Colonic mucosa (tissue), 4 donors: ENCODE measurements at regions not wholly inside any gene's neighbourhood (a gene's known extent, or its start where the extent isn't known, plus 50 kb on each side); places are given as distances from the start of the nearest gene placed in this dataset.

Source experiments
- DNase-seq: peaks from one replicate; pipeline ENCODE4 v3.0.0-alpha.2; 2020
- H3K27ac ChIP-seq: fragments of 200-600 bp; one replicate; pipeline ENCODE4 v1.8.0; 2021
- H3K27me3 ChIP-seq: fragments of 200-600 bp; one replicate; pipeline ENCODE4 v1.8.0; 2021
- H3K36me3 ChIP-seq: fragments of 200-600 bp; one replicate; pipeline ENCODE4 v1.8.0; 2021
- H3K4me1 ChIP-seq: fragments of 200-600 bp; one replicate; pipeline ENCODE4 v1.8.0; 2021; ENCODE audit warnings: mild to moderate bottlenecking
- H3K4me3 ChIP-seq: fragments of 200-600 bp; one replicate; pipeline ENCODE4 v1.8.0; 2021
- H3K9ac ChIP-seq, 2 donors: one replicate each; pipeline ENCODE4 v1.7.0; 2013; ENCODE audit warnings: control low read depth in 2 of 2, low read depth in 2 of 2, low read length in 2 of 2
- H3K9me3 ChIP-seq: fragments of 200-600 bp; one replicate; pipeline ENCODE4 v1.8.0; 2021
- CTCF ChIP-seq: fragments of 200-600 bp; IDR thresholded peaks from one replicate; pipeline ENCODE4 v1.8.0; 2022; ENCODE audit warnings: antibody characterized with exemption, mild to moderate bottlenecking
- intact Hi-C: fragments of 100-400 bp; cut with DNase I; formaldehyde crosslinking; loops from one replicate; pipeline ENCODE4 v1.14.1; 2022
- donor health status: healthy.
- donor health status: DM: no; HTN: no; CAD: no.
- donor health status: DM: no; HTN: no; CAD: no.

GRCh38 chr3:1798711-1799405 is 299.8 kb upstream of the CNTN4 start:
- no peak overlapping the region for H3K9ac ChIP-seq

GRCh38 chr3:1805331-1805730 is 293.3 kb upstream of the CNTN4 start:
- no peaks in the 10 kb centered on the region for H3K4me1 ChIP-seq
- no peak overlapping the region for H3K9ac ChIP-seq
- H3K36me3 ChIP-seq, result no peaks in the 10 kb centered on the region
- H3K27ac ChIP-seq, result no peak overlapping the region
- no peaks in the 10 kb centered on the region for H3K9me3 ChIP-seq
- DNase-seq, result no peak
- no peaks in the 10 kb centered on the region for H3K27me3 ChIP-seq
- H3K4me3 ChIP-seq, result no peak overlapping the region
- intact Hi-C loops, result no loop called here
- TF ChIP-seq CTCF, result no peak

More at GRCh38 chr3:1798711-1799405, 299.8 kb upstream of the CNTN4 start:
- TF ChIP-seq CTCF, result no peak
- Histone ChIP-seq H3K36me3 (no peaks in the 10 kb centered on the region), H3K27me3 (no peaks in the 10 kb centered on the region), H3K4me3 (no peak overlapping the region), H3K27ac (no peak overlapping the region), H3K4me1 (no peaks in the 10 kb centered on the region), H3K9me3 (no peaks in the 10 kb centered on the region)
- intact Hi-C loops, result no loop called here
- no peak for DNase-seq

- no peak for TF ChIP-seq CTCF
- Histone ChIP-seq H3K27ac (no peak overlapping the region), H3K9me3 (no peaks in the 10 kb centered on the region), H3K9ac (no peak overlapping the region), H3K4me1 (no peaks in the 10 kb centered on the region), H3K36me3 (no peaks in the 10 kb centered on the region), H3K27me3 (no peaks in the 10 kb centered on the region), H3K4me3 (no peak overlapping the region)
- intact Hi-C loops, result no loop called here
- DNase-seq, result no peak
Observed at GRCh38 chr3:1808590-1808989, 290.1 kb upstream of the CNTN4 start.

- no peak for DNase-seq
- TF ChIP-seq CTCF, result no peak
- H3K4me1 ChIP-seq, result no peaks in the 10 kb centered on the region
- H3K27me3 ChIP-seq, result no peaks in the 10 kb centered on the region
- intact Hi-C loops, result no loop called here
- no peak overlapping the region for H3K27ac ChIP-seq
- H3K9ac ChIP-seq, result no peak overlapping the region
- H3K36me3 ChIP-seq, result no peaks in the 10 kb centered on the region
- no peak overlapping the region for H3K4me3 ChIP-seq
- H3K9me3 ChIP-seq, result no peaks in the 10 kb centered on the region
Observed at GRCh38 chr3:1823867-1824266, 274.8 kb upstream of the CNTN4 start.

GRCh38 chr3:1824359-1824758 is 274.3 kb upstream of the CNTN4 start:
- no peaks in the 10 kb centered on the region for H3K36me3 ChIP-seq
- DNase-seq, result no peak
- H3K27ac ChIP-seq, result no peak overlapping the region
- TF ChIP-seq CTCF, result no peak
- H3K4me3 ChIP-seq, result no peak overlapping the region
- H3K9me3 ChIP-seq, result no peaks in the 10 kb centered on the region
- no peaks in the 10 kb centered on the region for H3K4me1 ChIP-seq
- intact Hi-C loops, result no loop called here
- H3K27me3 ChIP-seq, result no peaks in the 10 kb centered on the region
- H3K9ac ChIP-seq, result no peak overlapping the region
